Activated CD4-positive, alpha-beta T cell treated with anti-CD3 and anti-CD28 coated beads, Interleukin-2, amount 50 U/mL, for 16 hours (primary cell): ENCODE measurements at regions not wholly inside any gene's neighbourhood (a gene's known extent, or its start where the extent isn't known, plus 50 kb on each side); places are given as distances from the start of the nearest gene placed in this dataset.
"Not testable (repeated sequence)": the region's sequence is repeated elsewhere in the genome, so short reads cannot be mapped to it uniquely, and the experiment has no call there.

ENCODE experiments used
- DNase-seq: peaks from one replicate; pipeline ENCODE4 v3.0.0-alpha.2; 2020

DNA sequence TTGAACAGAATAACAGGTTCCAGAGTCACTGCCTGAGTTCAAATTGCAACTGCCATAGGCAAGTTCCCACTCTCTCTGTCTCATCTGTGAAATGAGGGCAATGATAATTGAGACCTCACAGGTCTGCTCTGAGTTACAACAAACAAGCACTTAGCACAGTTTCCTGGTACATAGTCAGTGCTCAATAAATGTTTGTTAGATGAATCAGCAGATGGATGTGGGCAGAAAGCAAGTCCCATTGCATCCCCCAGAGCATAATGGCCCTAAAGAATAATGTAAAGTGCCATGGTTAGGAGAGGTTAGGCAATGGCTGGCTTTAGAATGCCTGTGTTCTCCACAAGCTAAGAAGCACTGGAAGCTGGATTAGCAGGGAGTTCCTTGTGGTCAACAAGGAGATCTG is 136.5 kb upstream of the LARP1 start:
- no peak for DNase-seq

DNA sequence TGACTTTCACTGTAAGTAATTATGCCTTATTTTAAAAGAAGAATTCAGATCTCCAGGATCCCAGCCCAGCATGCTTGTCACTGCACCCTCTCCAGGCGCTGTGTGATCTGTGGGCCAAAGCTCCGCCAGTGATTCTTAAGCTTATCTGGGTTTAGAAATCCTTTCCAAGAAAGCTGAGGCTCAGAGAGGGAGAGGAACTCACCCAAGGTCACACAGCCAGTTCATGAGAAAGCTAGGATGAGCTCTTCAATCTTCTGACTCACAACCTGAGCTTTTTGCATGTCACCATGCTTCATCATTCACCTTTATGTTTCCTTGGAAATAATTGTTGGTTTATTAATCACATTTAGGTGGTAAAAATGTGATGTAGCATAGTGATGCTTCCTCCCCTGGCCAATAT is 136.6 kb upstream of the HAND1 start:
- no peak for DNase-seq

GRCh38 chr5:154614125-154614524 is 136.1 kb upstream of the HAND1 start:
- no peak for DNase-seq

GRCh38 chr5:154612666-154613065 is 134.6 kb upstream of the HAND1 start:
- no peak for DNase-seq

- no peak for DNase-seq
These were observed 133.3 kb upstream of the HAND1 start for GRCh38 chr5:154611341-154611767.

- peak; percentile 82 for DNase-seq
These were observed 132.5 kb upstream of the HAND1 start for GRCh38 chr5:154610321-154611154.

GRCh38 chr5:154609251-154609650 is 131.2 kb upstream of the HAND1 start:
- no peak for DNase-seq

DNA sequence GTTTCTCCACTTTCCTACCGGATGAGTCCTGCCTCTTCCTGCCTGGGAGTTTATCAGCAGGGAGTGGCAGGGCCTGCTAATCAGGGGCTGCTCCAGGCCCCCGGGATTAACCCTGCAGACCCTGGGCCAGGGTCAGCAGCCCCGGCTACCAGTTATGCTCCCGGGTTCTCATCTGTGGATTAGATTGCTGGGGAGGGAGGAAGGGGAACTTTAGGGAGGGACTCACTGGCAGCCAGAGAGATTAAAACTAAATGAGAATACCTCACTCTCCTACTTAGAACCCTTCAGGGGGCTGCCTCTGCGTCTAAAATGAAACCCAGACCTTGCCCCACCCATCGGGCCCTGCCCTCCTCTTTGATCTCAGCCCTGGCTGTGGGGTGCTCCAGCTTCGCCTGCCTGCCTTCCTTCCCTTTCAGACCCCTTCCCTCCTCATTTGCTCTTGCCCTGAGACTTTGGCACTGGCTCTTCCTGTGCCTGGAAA is 130.5 kb upstream of the HAND1 start:
- no peak for DNase-seq

DNA sequence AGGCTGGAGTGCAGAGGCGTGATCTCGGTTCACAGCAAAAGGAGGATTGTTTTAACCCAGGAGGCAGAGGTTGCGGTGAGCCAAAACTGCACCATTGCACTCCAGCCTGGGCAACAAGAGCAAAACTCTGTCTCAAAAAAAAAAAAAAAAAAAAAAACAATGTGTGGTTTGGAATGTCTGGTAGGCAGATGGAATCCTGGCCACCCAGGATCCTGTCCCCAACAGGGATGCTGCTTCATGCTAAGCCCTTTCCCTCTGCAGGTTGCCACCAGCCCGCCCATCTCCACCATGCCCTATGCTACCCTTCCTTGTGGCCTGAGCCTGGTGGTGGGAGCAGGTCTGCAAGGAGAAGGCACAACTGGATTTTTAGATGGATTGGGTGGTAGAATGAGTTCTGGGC is 129.7 kb upstream of the HAND1 start:
- no peak for DNase-seq

GRCh38 chr5:154606246-154606645 is 128.2 kb upstream of the HAND1 start:
- no peak for DNase-seq

- DNase-seq, result no peak
These were observed 126.1 kb upstream of the HAND1 start for GRCh38 chr5:154603953-154604679.

- DNase-seq, result no peak
These were observed 125.5 kb upstream of the HAND1 start for GRCh38 chr5:154603485-154603884.

GRCh38 chr5:154603011-154603410 is 125.0 kb upstream of the HAND1 start:
- no peak for DNase-seq

- no peak for DNase-seq
These were observed 123.0 kb upstream of the HAND1 start for GRCh38 chr5:154601014-154601413.

DNA sequence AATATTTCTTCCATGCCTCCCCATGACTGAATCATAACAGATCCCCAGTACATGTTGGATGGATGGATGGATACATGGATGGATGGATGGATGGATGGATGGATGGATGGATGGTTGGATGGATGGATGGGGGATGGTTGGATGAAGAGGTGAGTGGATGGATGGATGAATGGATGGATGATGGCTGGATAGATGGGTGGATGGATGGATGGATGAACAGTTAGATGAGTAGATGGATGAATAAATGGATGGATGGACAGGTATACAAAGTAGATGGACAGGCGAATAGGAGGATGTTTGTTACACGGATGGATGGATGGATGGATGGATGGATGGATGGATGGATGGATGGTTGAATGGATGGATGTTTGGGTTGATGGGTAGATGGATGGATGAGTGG is 120.0 kb upstream of the HAND1 start:
- no peak for DNase-seq

GRCh38 chr5:154596844-154597243 is 118.8 kb upstream of the HAND1 start:
- not testable (repeated sequence) for DNase-seq

DNA sequence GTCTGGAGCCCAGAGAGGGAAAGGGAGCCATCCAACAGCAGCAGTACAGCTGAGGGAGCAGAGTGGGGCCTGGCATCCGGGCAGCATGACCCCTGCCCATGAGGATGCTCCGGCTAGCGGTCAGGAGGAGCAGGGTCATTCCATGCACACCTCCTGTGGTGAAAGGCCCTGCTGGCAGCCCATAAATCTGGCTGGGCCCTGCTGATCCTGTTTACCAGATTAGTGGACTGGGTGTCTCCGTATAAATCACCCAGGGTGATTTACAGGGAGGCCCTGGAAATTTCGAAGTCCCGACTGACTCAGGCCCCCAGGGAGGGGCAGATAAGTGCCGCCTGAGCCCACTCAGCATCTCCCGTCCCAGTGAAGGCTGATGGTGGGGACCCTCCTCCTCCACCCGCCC is 117.6 kb upstream of the HAND1 start:
- DNase-seq, result no peak

DNA sequence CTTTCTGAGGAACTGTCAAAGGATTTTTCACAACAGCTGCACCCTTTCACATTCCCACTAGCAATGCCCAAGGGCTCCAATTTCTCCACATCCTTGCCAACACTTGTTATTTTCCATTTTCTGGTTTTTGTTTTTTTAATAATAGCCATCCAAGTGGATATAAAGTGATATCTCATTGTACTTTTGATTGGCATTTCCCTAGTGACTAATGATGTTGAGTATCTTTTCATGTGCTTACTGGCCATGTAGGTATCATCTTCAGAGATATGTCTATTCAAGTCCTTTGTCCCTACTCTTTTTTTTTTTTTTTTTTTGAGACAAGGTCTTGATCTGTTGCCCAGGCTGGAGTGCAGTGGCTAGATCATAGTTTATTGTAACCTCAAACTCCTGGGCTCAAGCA is 115.8 kb upstream of the HAND1 start:
- DNase-seq, result no peak

DNA sequence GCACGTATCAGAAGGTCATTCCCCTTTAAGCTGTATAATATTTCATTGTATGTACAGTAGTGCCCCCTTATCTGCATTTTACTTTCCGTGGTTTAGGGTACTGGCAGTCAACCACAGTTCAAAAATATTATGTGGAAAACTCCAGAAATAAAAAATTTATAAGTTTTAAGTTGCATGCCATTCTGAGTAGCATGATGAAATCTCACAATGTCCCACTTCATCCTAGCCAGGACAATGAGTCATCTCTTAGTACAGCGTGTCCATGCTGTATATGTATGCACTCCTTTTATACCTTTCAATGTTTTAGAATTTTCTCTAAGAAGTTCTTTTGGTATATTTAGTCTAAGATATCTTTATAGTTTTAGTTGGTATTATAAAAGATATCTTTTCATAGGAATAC is 115.0 kb upstream of the HAND1 start:
- DNase-seq, result no peak

DNA sequence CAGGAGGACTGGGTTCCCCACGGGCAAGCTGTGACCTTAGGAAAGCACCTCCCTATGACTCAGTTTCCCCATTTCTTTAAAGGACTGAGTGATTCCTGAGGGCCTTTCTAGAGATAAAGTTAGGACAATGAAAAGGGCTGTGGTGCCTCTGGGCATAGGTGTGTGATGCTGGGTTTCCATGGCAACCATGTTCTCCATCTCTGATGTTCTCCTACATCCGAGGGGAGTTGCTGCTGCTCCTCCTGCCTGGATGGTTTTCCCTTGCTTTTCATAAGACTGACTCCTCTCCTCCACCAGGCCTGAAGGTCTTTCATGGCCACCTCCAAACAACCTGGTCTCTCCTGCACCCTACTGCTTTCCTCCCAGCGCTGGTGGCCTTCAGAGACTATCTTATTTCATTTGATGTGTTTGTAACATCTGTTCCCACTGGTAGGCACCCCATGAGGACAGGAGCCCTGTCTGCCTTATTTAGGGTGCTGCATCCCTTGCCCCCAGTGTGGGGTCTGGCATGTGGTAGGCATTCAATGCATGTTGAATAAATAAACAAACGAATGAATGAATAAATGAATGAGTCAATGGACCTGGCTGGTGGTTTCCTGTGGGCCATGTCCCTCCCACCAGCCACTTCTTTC is 112.2 kb upstream of the HAND1 start:
- no peak for DNase-seq

- DNase-seq, result no peak
These were observed 111.5 kb upstream of the HAND1 start for GRCh38 chr5:154589511-154589910.

- DNase-seq, result not testable (repeated sequence)
These were observed 110.9 kb upstream of the HAND1 start for GRCh38 chr5:154588833-154589425.

DNA sequence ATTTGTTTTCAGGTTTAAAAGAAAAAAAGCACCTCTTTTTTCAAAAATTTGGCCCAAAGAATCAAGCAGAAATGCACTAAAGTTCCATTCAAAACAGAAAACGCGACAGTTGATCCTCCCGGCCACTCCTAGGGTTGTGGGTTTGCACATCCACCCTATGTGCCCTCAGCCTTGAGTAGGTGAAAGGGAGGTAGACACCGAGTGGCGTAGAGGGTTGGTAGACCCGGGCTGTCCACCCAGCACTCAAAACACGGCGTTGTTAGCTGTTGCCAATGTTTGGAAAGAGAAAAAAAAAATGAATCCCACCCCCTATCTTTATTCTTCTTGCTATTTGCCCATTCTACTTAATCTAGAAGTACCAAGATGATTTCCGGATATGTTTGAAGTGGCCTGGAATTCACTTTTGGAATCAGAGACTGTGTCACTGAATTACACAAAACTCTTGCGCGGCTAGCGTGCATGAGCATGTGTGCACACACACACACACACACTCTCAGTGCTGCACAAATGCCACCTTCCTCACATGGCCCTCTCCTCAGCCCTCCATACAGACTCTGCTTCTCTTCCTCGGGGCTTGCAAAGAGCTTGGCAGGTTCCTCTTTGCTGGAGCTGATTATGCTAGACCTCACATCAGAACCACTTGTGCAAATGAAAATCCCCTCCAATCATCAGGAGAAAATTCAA is 110.2 kb upstream of the HAND1 start:
- no peak for DNase-seq
